LNCaP clone FGC (cell line): ENCODE measurements at regions not wholly inside any gene's neighbourhood (a gene's known extent, or its start where the extent isn't known, plus 50 kb on each side); places are given as distances from the start of the nearest gene placed in this dataset.

Experiments used
- DNase-seq: peaks from one replicate; pipeline ENCODE4 v3.0.0-alpha.2; 2011; ENCODE audit warnings: low read depth
- H3K4me3 ChIP-seq: 2 replicates; pipeline ENCODE4 v1.5.1; 2011; ENCODE audit warnings: mild to moderate bottlenecking, low read depth, low read length, control low read depth
- CTCF ChIP-seq: IDR thresholded peaks from 2 replicates; pipeline ENCODE4 v1.5.1; 2012; ENCODE audit warnings: mild to moderate bottlenecking; ENCODE audit not compliant: control insufficient read depth, insufficient read depth; ENCODE audit errors: extremely low read depth

- no peak overlapping the region for H3K4me3 ChIP-seq
- TF ChIP-seq CTCF = no peak
- DNase-seq = no peak
These were observed 114.1 kb upstream of the ADAMTS9 start for GRCh38 chr3:64801856-64802255.

GRCh38 chr3:64799606-64800005, 111.8 kb upstream of the ADAMTS9 start:
- no peak for TF ChIP-seq CTCF
- no peak for DNase-seq
- no peak overlapping the region for H3K4me3 ChIP-seq

GRCh38 chr3:64798316-64798715, 110.5 kb upstream of the ADAMTS9 start:
- H3K4me3 ChIP-seq = no peak overlapping the region
- TF ChIP-seq CTCF = no peak
- no peak for DNase-seq

GRCh38 chr3:64796607-64797399, 109.0 kb upstream of the ADAMTS9 start:
- TF ChIP-seq CTCF = no peak
- H3K4me3 ChIP-seq = no peak overlapping the region
- no peak for DNase-seq

- no peak overlapping the region for H3K4me3 ChIP-seq
- DNase-seq = no peak
- TF ChIP-seq CTCF = no peak
These were observed 104.6 kb upstream of the ADAMTS9 start for GRCh38 chr3:64792445-64792844.

- DNase-seq = no peak
These were observed 101.3 kb upstream of the ADAMTS9 start for GRCh38 chr3:64789111-64789510.

More at GRCh38 chr3:64789111-64789510, 101.3 kb upstream of the ADAMTS9 start:
- H3K4me3 ChIP-seq = no peak overlapping the region
- no peak for TF ChIP-seq CTCF
